Skeletal muscle satellite cell (primary cell): ENCODE measurements at regions not wholly inside any gene's neighbourhood (a gene's known extent, or its start where the extent isn't known, plus 50 kb on each side); places are given as distances from the start of the nearest gene placed in this dataset.
"Not testable (repeated sequence)": the region's sequence is repeated elsewhere in the genome, so short reads cannot be mapped to it uniquely, and the experiment has no call there.

Source experiments
- H3K27me3 ChIP-seq: 2 replicates; pipeline ENCODE4 v1.7.0; 2013; ENCODE audit warnings: low read length; ENCODE audit not compliant: control insufficient read depth, insufficient read depth
- H3K36me3 ChIP-seq: 2 replicates; pipeline ENCODE4 v1.7.0; 2013; ENCODE audit warnings: mild to moderate bottlenecking, control low read depth, low read length; ENCODE audit not compliant: insufficient read depth
- H3K4me1 ChIP-seq: 2 replicates; pipeline ENCODE4 v1.7.0; 2013; ENCODE audit warnings: low read length; ENCODE audit not compliant: control insufficient read depth, insufficient read depth
- H3K4me2 ChIP-seq: 2 replicates; pipeline ENCODE4 v1.7.0; 2013; ENCODE audit warnings: mild to moderate bottlenecking, low read length
- H3K4me3 ChIP-seq: 2 replicates; pipeline ENCODE4 v1.7.0; 2013; ENCODE audit warnings: low read length
- H3K9ac ChIP-seq: 2 replicates; pipeline ENCODE4 v1.7.0; 2013; ENCODE audit warnings: mild to moderate bottlenecking, low read depth, low read length, moderate library complexity
- H3K9me3 ChIP-seq: replicated peaks from 2 replicates; pipeline ENCODE4 v1.7.0; 2013; ENCODE audit warnings: mild to moderate bottlenecking, control low read depth, low read length

DNA sequence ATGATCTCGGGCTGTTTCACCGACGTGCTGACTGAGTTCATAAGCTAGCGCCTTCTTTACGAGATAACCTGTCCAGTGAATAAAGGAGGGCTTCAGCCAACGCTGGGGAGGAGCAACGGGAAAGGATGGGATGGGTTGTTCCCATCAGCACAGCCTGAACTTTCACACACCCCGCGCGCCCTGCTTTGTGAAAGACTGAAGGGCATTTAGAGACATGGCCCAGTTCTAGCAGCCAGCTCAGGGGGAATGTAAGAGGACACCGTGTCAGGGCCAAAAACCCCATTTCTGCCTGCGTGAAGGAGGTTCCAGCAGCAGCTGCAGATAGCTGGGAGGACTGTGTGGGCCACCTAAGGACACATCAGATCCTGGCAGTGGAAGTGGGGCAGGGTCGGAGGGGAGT is 255.1 kb upstream of the RAB4A start:
- no peaks in the 10 kb centered on the region for H3K9me3 ChIP-seq
- peaks cover 38% of the 10 kb centered on the region for H3K27me3 ChIP-seq
- no peaks in the 10 kb centered on the region for H3K4me1 ChIP-seq
- H3K36me3 ChIP-seq: no peaks in the 10 kb centered on the region
- no peak overlapping the region for H3K4me2 ChIP-seq
- no peak overlapping the region for H3K9ac ChIP-seq
- no peak overlapping the region for H3K4me3 ChIP-seq

DNA sequence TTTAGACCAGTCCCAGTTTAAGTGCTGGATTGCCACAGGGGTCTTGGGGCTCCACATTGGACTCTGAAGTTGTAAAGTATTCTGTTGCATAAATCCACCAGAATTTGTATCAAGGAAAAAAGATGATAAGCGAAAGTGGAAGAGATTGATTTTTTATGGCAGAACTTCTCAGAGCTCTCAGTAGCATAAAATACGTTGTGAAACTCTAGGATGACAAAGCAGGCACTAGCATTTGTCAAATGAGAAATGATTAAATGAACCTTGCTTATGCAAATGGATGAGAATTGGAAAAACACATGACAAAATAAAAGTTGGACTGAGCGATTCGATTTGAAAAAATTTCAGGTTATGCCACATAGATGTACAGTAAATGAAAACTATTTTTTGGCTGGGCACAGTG is 253.8 kb upstream of the RAB4A start:
- no peaks in the 10 kb centered on the region for H3K36me3 ChIP-seq
- H3K4me2 ChIP-seq: no peak overlapping the region
- H3K4me1 ChIP-seq: no peaks in the 10 kb centered on the region

DNA sequence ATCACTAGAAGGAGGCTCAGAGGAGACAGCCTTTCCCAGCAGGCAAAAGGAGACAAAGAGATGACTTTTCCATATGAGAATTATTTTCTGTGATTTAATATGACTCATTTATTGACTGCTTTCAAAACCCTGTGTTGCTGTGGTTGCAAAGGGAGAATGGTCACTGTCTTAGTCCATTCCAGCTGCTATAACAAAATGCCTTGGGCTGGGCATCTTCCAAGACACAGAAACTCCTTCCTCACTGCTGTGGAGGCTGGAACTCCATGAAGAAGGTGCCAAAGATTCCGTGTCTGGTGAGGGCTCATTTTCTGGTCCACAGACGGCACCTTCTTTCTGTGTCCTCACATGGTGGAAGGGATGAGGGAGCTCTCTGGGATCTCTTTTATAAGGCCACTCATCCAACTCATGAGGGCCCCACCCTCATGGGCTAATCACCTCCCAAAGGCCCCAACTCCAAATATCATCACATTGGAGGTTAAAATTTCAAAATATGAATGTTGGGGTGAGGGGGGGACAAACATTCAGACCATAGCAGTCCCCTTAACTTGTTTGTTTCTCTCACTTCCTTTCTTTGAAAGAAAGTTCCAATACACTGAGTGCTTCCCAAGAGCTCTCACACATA is 252.1 kb upstream of the RAB4A start:
- H3K9me3 ChIP-seq: no peaks in the 10 kb centered on the region
- no peaks in the 10 kb centered on the region for H3K36me3 ChIP-seq
- no peak overlapping the region for H3K4me2 ChIP-seq
- no peak overlapping the region for H3K9ac ChIP-seq
- no peaks in the 10 kb centered on the region for H3K4me1 ChIP-seq
- H3K4me3 ChIP-seq: no peak overlapping the region
- H3K27me3 ChIP-seq: peaks cover 47% of the 10 kb centered on the region

More for the DNA sequence above, 253.8 kb upstream of the RAB4A start:
- peaks cover 46% of the 10 kb centered on the region for H3K27me3 ChIP-seq
- H3K9me3 ChIP-seq: no peaks in the 10 kb centered on the region
- no peak overlapping the region for H3K9ac ChIP-seq
- no peak overlapping the region for H3K4me3 ChIP-seq

DNA sequence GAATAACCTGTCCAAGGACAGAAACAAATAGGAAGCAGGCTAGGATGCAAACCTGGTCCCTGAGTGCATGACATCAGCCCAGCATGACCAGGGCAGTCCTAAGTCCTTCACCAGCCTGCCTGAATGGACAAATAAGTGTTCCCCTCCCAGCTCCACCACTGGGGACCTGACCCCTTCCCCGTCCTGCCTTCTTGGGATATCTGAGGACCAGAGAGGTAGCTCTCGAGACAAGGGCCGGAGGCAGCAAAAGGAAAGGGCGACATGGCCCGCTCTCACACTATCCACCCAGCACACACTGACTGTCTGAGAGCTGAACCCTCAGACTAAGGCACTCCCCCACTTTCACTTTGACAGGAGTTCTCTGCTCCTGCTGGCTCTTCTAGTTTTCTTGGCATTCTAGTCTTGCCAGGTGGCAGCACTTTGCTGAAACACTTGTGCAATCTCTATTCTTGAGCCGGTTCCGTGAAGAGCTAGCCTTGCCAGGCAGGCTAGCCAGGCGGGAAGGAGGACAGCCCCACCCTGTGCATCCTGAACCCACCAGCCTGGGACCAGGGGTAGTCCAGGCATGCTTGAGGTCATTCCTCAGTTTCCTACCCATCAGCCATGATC is 251.1 kb upstream of the RAB4A start:
- Histone ChIP-seq H3K4me2 (no peak overlapping the region), H3K27me3 (peaks cover 41% of the 10 kb centered on the region), H3K36me3 (no peaks in the 10 kb centered on the region), H3K4me3 (no peak overlapping the region), H3K9me3 (no peaks in the 10 kb centered on the region), H3K4me1 (peaks cover under 1% of the 10 kb centered on the region), H3K9ac (no peak overlapping the region)

DNA sequence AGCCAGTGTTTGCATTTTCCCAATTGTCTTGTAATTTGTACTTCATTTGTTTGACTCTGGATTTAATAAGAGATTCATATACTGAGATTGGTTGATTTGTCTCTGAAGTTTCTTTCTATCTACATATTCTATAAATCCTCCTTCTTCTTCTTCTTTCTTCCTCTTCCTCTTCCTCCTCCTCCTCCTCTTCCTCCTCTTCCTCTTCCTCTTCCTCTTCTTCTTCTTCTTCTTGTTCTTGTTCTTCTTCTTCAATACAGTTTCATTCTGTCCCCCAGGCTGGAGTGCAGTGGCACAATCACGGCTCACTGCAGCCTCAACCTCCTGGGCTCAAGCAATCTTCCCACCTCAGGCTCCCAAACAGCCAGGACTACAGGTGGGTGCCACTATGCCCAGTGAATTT is 249.9 kb upstream of the RAB4A start:
- not testable (repeated sequence) for H3K9me3 ChIP-seq, H3K9ac ChIP-seq

DNA sequence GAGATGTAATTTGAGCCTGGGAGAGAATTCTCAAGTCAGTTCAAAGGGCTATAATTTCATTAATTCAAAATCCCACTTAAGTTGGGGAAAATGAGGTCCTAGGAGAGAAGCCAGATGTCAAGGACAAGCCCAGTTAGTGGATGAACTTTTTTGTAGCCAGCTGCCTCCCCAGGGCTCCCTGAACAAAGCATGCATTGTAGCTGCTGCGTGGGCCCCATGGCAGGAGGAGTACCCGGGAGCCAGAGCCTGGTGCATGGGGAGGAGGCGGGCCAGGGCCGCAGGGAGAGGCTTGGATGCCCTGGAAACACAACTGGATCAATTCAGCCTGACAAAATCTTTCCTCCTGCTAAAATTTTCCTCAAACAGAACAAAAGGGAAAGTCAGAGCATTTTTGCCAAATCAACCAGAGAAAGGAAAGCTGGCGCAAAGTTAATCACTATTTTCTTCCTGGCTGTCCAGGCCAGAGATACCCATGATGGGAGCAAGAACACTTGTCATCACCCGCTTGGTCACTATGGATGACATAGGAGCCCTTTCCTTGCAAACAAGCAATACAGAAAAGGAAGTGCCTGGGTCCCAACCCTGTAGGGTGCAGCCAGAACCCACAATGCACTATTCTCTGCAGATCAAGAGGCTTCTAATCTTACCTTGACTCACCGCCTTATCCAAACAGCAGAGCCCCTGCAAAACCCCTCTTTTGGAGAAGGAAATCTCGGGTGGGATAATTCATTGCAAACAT is 248.1 kb upstream of the RAB4A start:
- peaks cover 26% of the 10 kb centered on the region for H3K27me3 ChIP-seq
- no peak overlapping the region for H3K4me2 ChIP-seq
- H3K9ac ChIP-seq: no peak overlapping the region
- H3K4me1 ChIP-seq: peaks cover 9% of the 10 kb centered on the region
- H3K9me3 ChIP-seq: no peaks in the 10 kb centered on the region
- H3K36me3 ChIP-seq: no peaks in the 10 kb centered on the region
- H3K4me3 ChIP-seq: no peak overlapping the region

More for the DNA sequence above, 249.9 kb upstream of the RAB4A start:
- H3K4me1 ChIP-seq, H3K36me3 ChIP-seq, H3K4me3 ChIP-seq, H3K4me2 ChIP-seq: not testable (repeated sequence)
- H3K27me3 ChIP-seq: peaks cover 35% of the 10 kb centered on the region

DNA sequence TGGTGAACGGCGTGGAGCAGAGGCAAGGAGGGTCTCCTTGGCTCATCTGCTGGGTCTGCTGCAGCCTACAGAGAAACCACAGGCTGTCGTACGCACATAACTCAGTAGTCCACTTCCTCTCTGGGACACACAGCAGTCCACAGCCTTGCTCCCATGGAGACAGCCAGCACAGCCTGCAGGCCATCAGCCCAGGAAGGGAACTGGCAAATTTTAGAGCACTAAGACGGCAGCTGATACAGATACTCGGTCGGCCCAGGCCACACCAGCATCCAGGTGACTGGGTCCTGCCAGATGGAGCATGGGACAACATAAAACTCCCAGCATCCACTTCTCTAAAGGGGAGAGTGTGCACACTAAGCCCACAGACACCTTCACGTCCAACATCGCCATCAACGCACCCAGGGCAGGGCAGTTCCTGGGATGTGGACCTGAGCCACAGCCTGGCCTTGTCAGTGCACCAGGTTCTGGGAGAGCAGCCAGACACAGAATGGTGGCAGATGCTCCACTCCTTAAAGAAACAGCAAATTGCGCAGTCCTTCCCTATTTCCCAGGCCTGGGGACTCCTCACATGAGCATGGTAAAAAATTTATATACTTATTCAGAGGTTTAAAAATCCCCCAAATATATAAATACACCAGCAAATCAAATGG is 247.1 kb upstream of the RAB4A start:
- Histone ChIP-seq H3K4me3 (no peak overlapping the region), H3K36me3 (no peaks in the 10 kb centered on the region), H3K4me1 (peaks cover 11% of the 10 kb centered on the region), H3K9ac (no peak overlapping the region), H3K9me3 (no peaks in the 10 kb centered on the region), H3K27me3 (peaks cover 16% of the 10 kb centered on the region), H3K4me2 (no peak overlapping the region)

DNA sequence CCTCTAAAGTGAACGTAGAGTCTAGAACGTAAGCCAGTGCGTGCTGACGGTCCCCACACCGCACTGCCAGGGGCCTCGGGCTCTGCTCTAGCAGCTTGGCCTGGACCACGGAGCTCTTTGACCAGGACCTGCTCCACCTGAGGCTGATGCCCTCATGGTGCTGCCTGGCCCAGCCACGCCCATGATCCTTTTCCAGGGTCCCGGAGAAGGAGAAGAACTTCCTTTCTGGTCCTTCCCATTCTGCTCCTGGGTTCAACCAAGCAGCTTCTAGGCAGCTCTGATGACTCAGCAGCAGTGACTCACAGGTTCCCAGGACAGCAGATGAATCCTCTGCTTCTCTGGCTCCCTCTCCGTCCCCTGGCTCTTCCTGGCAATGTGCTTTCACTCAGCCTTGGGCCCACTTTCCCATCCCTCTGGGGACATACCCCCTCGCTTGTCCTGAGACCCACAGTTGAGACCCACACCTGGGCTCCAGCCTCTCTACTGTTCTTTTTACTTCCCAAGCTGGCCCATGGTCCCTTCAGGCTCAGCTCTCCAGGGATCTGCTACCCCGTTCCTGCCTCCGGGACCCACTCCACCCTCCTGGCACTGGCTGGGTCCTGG is 246.3 kb upstream of the RAB4A start:
- H3K9ac ChIP-seq: no peak overlapping the region
- peaks cover 11% of the 10 kb centered on the region for H3K4me1 ChIP-seq
- no peak overlapping the region for H3K4me3 ChIP-seq
- H3K36me3 ChIP-seq: no peaks in the 10 kb centered on the region
- H3K9me3 ChIP-seq: no peaks in the 10 kb centered on the region
- H3K27me3 ChIP-seq: peaks cover 21% of the 10 kb centered on the region
- peak overlapping the region; percentile 33 for H3K4me2 ChIP-seq

DNA sequence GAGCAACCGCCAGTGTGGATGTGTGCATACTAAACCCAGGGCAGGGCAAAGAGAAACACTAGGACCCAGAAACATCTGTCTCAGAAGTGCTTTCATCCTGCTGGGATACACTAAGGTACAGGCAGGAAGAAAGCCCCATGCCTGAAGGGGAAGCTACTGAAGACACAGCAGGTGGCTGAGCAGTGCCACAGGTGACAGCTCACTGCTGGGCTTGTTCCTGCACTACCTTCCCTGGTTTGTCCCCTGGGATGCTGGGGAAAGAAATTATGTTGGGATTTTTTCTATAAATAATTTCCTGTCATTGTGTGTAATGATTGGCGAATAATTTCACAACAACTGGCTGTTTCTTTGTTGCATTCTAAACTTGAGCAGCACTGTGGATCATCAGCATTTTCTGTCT is 245.3 kb upstream of the RAB4A start:
- Histone ChIP-seq H3K27me3 (peaks cover 24% of the 10 kb centered on the region), H3K4me2 (no peak overlapping the region), H3K9me3 (no peaks in the 10 kb centered on the region), H3K4me3 (no peak overlapping the region), H3K4me1 (peaks cover 11% of the 10 kb centered on the region), H3K36me3 (no peaks in the 10 kb centered on the region), H3K9ac (no peak overlapping the region)

DNA sequence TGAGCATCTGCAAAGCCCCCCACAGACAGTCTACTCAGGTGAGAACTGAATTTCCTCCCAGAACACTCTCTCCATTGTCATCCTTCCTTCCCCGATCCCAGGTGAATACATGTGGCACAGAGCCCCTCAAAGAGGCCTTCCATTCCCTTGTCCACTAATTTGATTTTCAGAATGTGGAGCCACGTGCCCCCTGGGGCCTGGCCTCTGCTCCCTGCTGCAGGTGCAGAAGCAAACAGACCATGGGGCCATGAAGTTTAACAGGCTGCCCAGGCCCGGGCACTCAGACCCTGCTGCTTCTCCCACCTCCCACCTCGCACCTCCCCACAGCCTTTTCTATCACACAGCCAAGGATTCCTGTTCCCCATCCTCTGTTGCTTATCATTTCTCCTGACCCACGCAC is 243.8 kb upstream of the RAB4A start:
- Histone ChIP-seq H3K4me3 (no peak overlapping the region), H3K9me3 (no peaks in the 10 kb centered on the region), H3K4me2 (no peak overlapping the region), H3K9ac (no peak overlapping the region), H3K4me1 (peaks cover 11% of the 10 kb centered on the region), H3K27me3 (peaks cover 16% of the 10 kb centered on the region), H3K36me3 (no peaks in the 10 kb centered on the region)

DNA sequence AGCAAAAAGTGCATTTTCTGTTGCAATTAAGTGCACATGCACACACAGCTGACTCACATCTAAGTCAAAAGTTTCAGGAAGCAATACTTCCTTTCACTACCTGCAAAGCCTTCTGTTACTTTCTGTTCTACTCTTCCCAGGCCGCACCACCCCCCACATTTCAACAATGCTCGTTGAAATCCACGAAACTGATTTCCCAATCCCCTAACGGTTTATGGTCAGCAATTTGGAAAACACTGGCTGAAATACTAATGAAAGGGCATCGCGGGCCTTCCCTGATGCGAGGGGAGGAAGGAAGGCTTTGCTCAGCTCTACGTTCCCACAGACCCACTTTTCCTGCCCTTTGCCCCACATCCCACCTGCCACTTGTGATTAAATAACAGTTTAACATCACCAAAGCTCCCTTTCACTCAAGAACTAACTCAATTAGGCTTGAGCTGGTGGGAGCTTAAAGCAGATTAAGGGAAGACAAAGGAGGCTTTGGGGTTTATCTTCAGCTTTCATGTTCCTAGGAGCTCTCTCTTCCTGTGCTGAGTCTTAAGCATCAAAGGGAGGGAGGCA is 243.2 kb upstream of the RAB4A start:
- H3K4me1 ChIP-seq: peaks cover 11% of the 10 kb centered on the region
- no peak overlapping the region for H3K9ac ChIP-seq
- H3K4me3 ChIP-seq: no peak overlapping the region

More for the DNA sequence above, 243.2 kb upstream of the RAB4A start:
- Histone ChIP-seq H3K9me3 (no peaks in the 10 kb centered on the region), H3K36me3 (no peaks in the 10 kb centered on the region), H3K27me3 (peaks cover 20% of the 10 kb centered on the region), H3K4me2 (peak overlapping the region; percentile 19)
